ENCODE measurements at regions not wholly inside any gene's neighbourhood (a gene's known extent, or its start where the extent isn't known, plus 50 kb on each side); places are given as distances from the start of the nearest gene placed in this dataset.
A peak's percentile ranks its signal among the peaks of the same experiment; 100 is the strongest.

GRCh38 chr2:90069290-90069894 lies 1377.9 kb downstream of the RPIA start:
- intact Hi-C loops (cut with micrococcal nuclease; ENCODE audit: unreplicated experiment): no loop called here
- no peaks in the 10 kb centered on the region for H3K36me3 ChIP-seq (ENCODE audit: insufficient read depth, low read length)
- peak overlapping the region; percentile 24; the same call in 1 of the 2 replicates for H2AFZ ChIP-seq (ENCODE audit: low read length)
- CTCF ChIA-PET (ENCODE audit: unreplicated experiment): no interaction called here
- TF ChIP-seq EZH2phosphoT487 (IDR thresholded peaks at IDR 0.05; ENCODE audit: borderline replicate concordance, low read depth, low read length) (no peak), CTCF (conservative IDR thresholded peaks at IDR 0.05; ENCODE audit: low read length) (peak; percentile 99)
- H4K20me1 ChIP-seq (ENCODE audit: insufficient read depth, low read length): no peaks in the 10 kb centered on the region
- no peak overlapping the region for H3K27ac ChIP-seq (ENCODE audit: low read depth, low read length, poor library complexity, severe bottlenecking)
- DNase-seq (ENCODE audit: low spot score): peak; percentile 76
- no peaks in the 10 kb centered on the region for H3K9me2 ChIP-seq (ENCODE audit: insufficient read depth, low read length)
- peak overlapping the region; percentile 38 for H3K4me2 ChIP-seq (ENCODE audit: low read length)
- no TSS peak for BruUV-seq (replicated peaks)
- no peaks in the 10 kb centered on the region for H3K9me3 ChIP-seq (ENCODE audit: low read length)
- H3K4me3 ChIP-seq (ENCODE audit: low read depth, low read length, poor library complexity, severe bottlenecking): no peak overlapping the region
- H3K4me1 ChIP-seq (ENCODE audit: insufficient read depth, low read length, poor library complexity, severe bottlenecking): peaks cover 25% of the 10 kb centered on the region
- H3K79me2 ChIP-seq (ENCODE audit: insufficient read depth, low read depth, low read length): no peaks in the 10 kb centered on the region
- POLR2A ChIA-PET: no interaction called here

GRCh38 chr2:90076311-90076710 lies 1384.8 kb downstream of the RPIA start:
- peaks cover 15% of the 10 kb centered on the region for H3K4me1 ChIP-seq (ENCODE audit: insufficient read depth, low read length, poor library complexity, severe bottlenecking)
- no TSS peak for BruUV-seq (replicated peaks)
- H3K36me3 ChIP-seq (ENCODE audit: insufficient read depth, low read length): no peaks in the 10 kb centered on the region
- intact Hi-C loops (cut with micrococcal nuclease; ENCODE audit: unreplicated experiment): no loop called here
- POLR2A ChIA-PET: no interaction called here
- no peak overlapping the region for H3K27ac ChIP-seq (ENCODE audit: low read depth, low read length, poor library complexity, severe bottlenecking)
- H3K9me2 ChIP-seq (ENCODE audit: insufficient read depth, low read length): no peaks in the 10 kb centered on the region
- CTCF ChIA-PET (ENCODE audit: unreplicated experiment): no interaction called here
- H3K4me3 ChIP-seq (ENCODE audit: low read depth, low read length, poor library complexity, severe bottlenecking): no peak overlapping the region
- no peaks in the 10 kb centered on the region for H3K9me3 ChIP-seq (ENCODE audit: low read length)
- no peaks in the 10 kb centered on the region for H4K20me1 ChIP-seq (ENCODE audit: insufficient read depth, low read length)
- H3K79me2 ChIP-seq (ENCODE audit: insufficient read depth, low read depth, low read length): no peaks in the 10 kb centered on the region
- peak; percentile 12 for DNase-seq (ENCODE audit: low spot score)
- 0 out of 2 replicates have a peak overlapping the region, but pooled peaks have one; percentile 35 for H2AFZ ChIP-seq (ENCODE audit: low read length)
- H3K4me2 ChIP-seq (ENCODE audit: low read length): no peak overlapping the region
- TF ChIP-seq EZH2phosphoT487 (IDR thresholded peaks at IDR 0.05; ENCODE audit: borderline replicate concordance, low read depth, low read length): no peak
- TF ChIP-seq CTCF (conservative IDR thresholded peaks at IDR 0.05; ENCODE audit: low read length): no peak

GRCh38 chr2:90077948-90078347 lies 1386.5 kb downstream of the RPIA start:
- intact Hi-C loops (cut with micrococcal nuclease; ENCODE audit: unreplicated experiment): no loop called here

More at GRCh38 chr2:90077948-90078347, 1386.5 kb downstream of the RPIA start:
- no TSS peak for BruUV-seq (replicated peaks)
- Histone ChIP-seq H2AFZ (ENCODE audit: low read length) (peak overlapping the region; percentile 39; the same call in 1 of the 2 replicates), H3K27ac (ENCODE audit: low read depth, low read length, poor library complexity, severe bottlenecking) (no peak overlapping the region), H3K36me3 (ENCODE audit: insufficient read depth, low read length) (no peaks in the 10 kb centered on the region), H3K9me2 (ENCODE audit: insufficient read depth, low read length) (no peaks in the 10 kb centered on the region), H3K79me2 (ENCODE audit: insufficient read depth, low read depth, low read length) (no peaks in the 10 kb centered on the region), H3K4me2 (ENCODE audit: low read length) (peak overlapping the region; percentile 12; the same call in 1 of the 2 replicates), H3K4me1 (ENCODE audit: insufficient read depth, low read length, poor library complexity, severe bottlenecking) (peaks cover 15% of the 10 kb centered on the region), H4K20me1 (ENCODE audit: insufficient read depth, low read length) (no peaks in the 10 kb centered on the region), H3K9me3 (ENCODE audit: low read length) (no peaks in the 10 kb centered on the region), H3K4me3 (ENCODE audit: low read depth, low read length, poor library complexity, severe bottlenecking) (no peak overlapping the region)
- TF ChIP-seq CTCF (conservative IDR thresholded peaks at IDR 0.05; ENCODE audit: low read length) (no peak), EZH2phosphoT487 (IDR thresholded peaks at IDR 0.05; ENCODE audit: borderline replicate concordance, low read depth, low read length) (no peak)
- peak; percentile 20 for DNase-seq (ENCODE audit: low spot score)
- POLR2A ChIA-PET: no interaction called here
- CTCF ChIA-PET (ENCODE audit: unreplicated experiment): no interaction called here
